ENCODE measurements at regions not wholly inside any gene's neighbourhood (a gene's known extent, or its start where the extent isn't known, plus 50 kb on each side); places are given as distances from the start of the nearest gene placed in this dataset.
A peak's percentile ranks its signal among the peaks of the same experiment; 100 is the strongest.
"Not testable (repeated sequence)": the region's sequence is repeated elsewhere in the genome, so short reads cannot be mapped to it uniquely, and the experiment has no call there.

- H3K4me1 Mint-ChIP-seq (ENCODE audit: low read depth in 2 of 2): no peaks in the 10 kb centered on the region
- no peaks in the 10 kb centered on the region for H3K9me3 Mint-ChIP-seq
- ATAC-seq (no peak), DNase-seq (ENCODE audit: low spot score) (no peak)
- no peaks in the 10 kb centered on the region for H3K27me3 Mint-ChIP-seq
- no peak overlapping the region for H3K4me3 Mint-ChIP-seq
- no peak overlapping the region for H3K27ac Mint-ChIP-seq
- H3K36me3 Mint-ChIP-seq: no peaks in the 10 kb centered on the region
Observed at GRCh38 chr6:119716668-119717270, 367.2 kb upstream of the MAN1A1 start.

GRCh38 chr6:119713903-119714302 lies 364.3 kb upstream of the MAN1A1 start:
- H3K27ac Mint-ChIP-seq: no peak overlapping the region
- no peaks in the 10 kb centered on the region for H3K4me1 Mint-ChIP-seq (ENCODE audit: low read depth in 2 of 2)
- H3K36me3 Mint-ChIP-seq: no peaks in the 10 kb centered on the region
- peaks cover 0 to 2% of the 10 kb centered on the region in 2 donors for H3K27me3 Mint-ChIP-seq
- ATAC-seq: no peak
- H3K4me3 Mint-ChIP-seq: no peak overlapping the region
- H3K9me3 Mint-ChIP-seq: no peaks in the 10 kb centered on the region
- DNase-seq (ENCODE audit: low spot score): no peak

- Mint-ChIP-seq H3K9me3 (no peaks in the 10 kb centered on the region), H3K4me3 (no peak overlapping the region), H3K36me3 (no peaks in the 10 kb centered on the region), H3K27ac (no peak overlapping the region), H3K27me3 (no peaks in the 10 kb centered on the region), H3K4me1 (ENCODE audit: low read depth in 2 of 2) (no peaks in the 10 kb centered on the region)
- no peak for DNase-seq (ENCODE audit: low spot score)
- ATAC-seq: no peak
Observed at GRCh38 chr6:119686644-119687043, 337.1 kb upstream of the MAN1A1 start.

- no peaks in the 10 kb centered on the region for H3K4me1 Mint-ChIP-seq (ENCODE audit: low read depth in 2 of 2)
- no peaks in the 10 kb centered on the region for H3K9me3 Mint-ChIP-seq
- no peak overlapping the region for H3K27ac Mint-ChIP-seq
- H3K36me3 Mint-ChIP-seq: no peaks in the 10 kb centered on the region
- H3K4me3 Mint-ChIP-seq: no peak overlapping the region
- H3K27me3 Mint-ChIP-seq: no peaks in the 10 kb centered on the region
- DNase-seq (ENCODE audit: low spot score) (no peak), ATAC-seq (no peak)
Observed at GRCh38 chr6:119686240-119686639, 336.7 kb upstream of the MAN1A1 start.

- no peaks in the 10 kb centered on the region for H3K9me3 Mint-ChIP-seq
- DNase-seq (ENCODE audit: low spot score): no peak
- ATAC-seq: no peak
- H3K4me1 Mint-ChIP-seq (ENCODE audit: low read depth in 2 of 2): no peaks in the 10 kb centered on the region
- no peak overlapping the region for H3K27ac Mint-ChIP-seq
- no peak overlapping the region for H3K4me3 Mint-ChIP-seq
- no peaks in the 10 kb centered on the region for H3K27me3 Mint-ChIP-seq
- H3K36me3 Mint-ChIP-seq: no peaks in the 10 kb centered on the region
Observed at GRCh38 chr6:119683671-119684070, 334.1 kb upstream of the MAN1A1 start.

GRCh38 chr6:119683031-119683430 lies 333.5 kb upstream of the MAN1A1 start:
- Mint-ChIP-seq H3K4me1 (ENCODE audit: low read depth in 2 of 2) (no peaks in the 10 kb centered on the region), H3K27ac (no peak overlapping the region), H3K27me3 (no peaks in the 10 kb centered on the region), H3K4me3 (no peak overlapping the region), H3K36me3 (no peaks in the 10 kb centered on the region), H3K9me3 (no peaks in the 10 kb centered on the region)
- DNase-seq (ENCODE audit: low spot score) (no peak), ATAC-seq (no peak)

GRCh38 chr6:119678961-119679360 lies 329.4 kb upstream of the MAN1A1 start:
- Mint-ChIP-seq H3K27ac (no peak overlapping the region), H3K36me3 (no peaks in the 10 kb centered on the region), H3K27me3 (peaks cover 0 to 4% of the 10 kb centered on the region in 2 donors), H3K9me3 (no peaks in the 10 kb centered on the region), H3K4me3 (no peak overlapping the region), H3K4me1 (ENCODE audit: low read depth in 2 of 2) (no peaks in the 10 kb centered on the region)
- DNase-seq (ENCODE audit: low spot score): no peak
- no peak for ATAC-seq

- H3K36me3 Mint-ChIP-seq: no peaks in the 10 kb centered on the region
- H3K4me3 Mint-ChIP-seq: no peak overlapping the region
- no peak for ATAC-seq
- H3K27me3 Mint-ChIP-seq: peaks cover 0 to 4% of the 10 kb centered on the region in 2 donors
- H3K9me3 Mint-ChIP-seq: no peaks in the 10 kb centered on the region
- no peak overlapping the region for H3K27ac Mint-ChIP-seq
- no peaks in the 10 kb centered on the region for H3K4me1 Mint-ChIP-seq (ENCODE audit: low read depth in 2 of 2)
- no peak for DNase-seq (ENCODE audit: low spot score)
Observed at GRCh38 chr6:119677384-119677783, 327.8 kb upstream of the MAN1A1 start.

- Mint-ChIP-seq H3K4me1 (ENCODE audit: low read depth in 2 of 2) (no peaks in the 10 kb centered on the region), H3K27me3 (peaks cover 0 to 4% of the 10 kb centered on the region in 2 donors), H3K36me3 (no peaks in the 10 kb centered on the region), H3K27ac (no peak overlapping the region), H3K9me3 (no peaks in the 10 kb centered on the region), H3K4me3 (no peak overlapping the region)
- DNase-seq (ENCODE audit: low spot score) (no peak), ATAC-seq (no peak)
Observed at GRCh38 chr6:119676961-119677360, 327.4 kb upstream of the MAN1A1 start.

GRCh38 chr6:119676230-119676629 lies 326.7 kb upstream of the MAN1A1 start:
- Mint-ChIP-seq H3K4me3 (no peak overlapping the region), H3K4me1 (ENCODE audit: low read depth in 2 of 2) (peaks cover under 1 to 2% of the 10 kb centered on the region in 2 donors), H3K27ac (no peak overlapping the region), H3K36me3 (no peaks in the 10 kb centered on the region), H3K9me3 (no peaks in the 10 kb centered on the region), H3K27me3 (peaks cover 0 to 4% of the 10 kb centered on the region in 2 donors)
- no peak for DNase-seq (ENCODE audit: low spot score)
- no peak for ATAC-seq

GRCh38 chr6:119673741-119674140 lies 324.2 kb upstream of the MAN1A1 start:
- Mint-ChIP-seq H3K36me3 (no peaks in the 10 kb centered on the region), H3K27ac (no peak overlapping the region), H3K4me3 (no peak overlapping the region), H3K27me3 (peaks cover 0 to 4% of the 10 kb centered on the region in 2 donors), H3K4me1 (ENCODE audit: low read depth in 2 of 2) (peaks cover 13 to 15% of the 10 kb centered on the region in 2 donors), H3K9me3 (no peaks in the 10 kb centered on the region)
- no peak for DNase-seq (ENCODE audit: low spot score)
- no peak for ATAC-seq

GRCh38 chr6:119672725-119673124 lies 323.2 kb upstream of the MAN1A1 start:
- no peak for DNase-seq (ENCODE audit: low spot score)
- Mint-ChIP-seq H3K4me1 (ENCODE audit: low read depth in 2 of 2) (peaks cover 19 to 24% of the 10 kb centered on the region in 2 donors), H3K9me3 (no peaks in the 10 kb centered on the region), H3K4me3 (no peak overlapping the region), H3K36me3 (no peaks in the 10 kb centered on the region), H3K27me3 (peaks cover 0 to 4% of the 10 kb centered on the region in 2 donors), H3K27ac (no peak overlapping the region)
- ATAC-seq: no peak

GRCh38 chr6:119671105-119671504 lies 321.5 kb upstream of the MAN1A1 start:
- Mint-ChIP-seq H3K36me3 (no peaks in the 10 kb centered on the region), H3K9me3 (no peaks in the 10 kb centered on the region), H3K27ac (no peak overlapping the region), H3K4me3 (no peak overlapping the region), H3K4me1 (ENCODE audit: low read depth in 2 of 2) (peaks cover 24% of the 10 kb centered on the region in 2 donors), H3K27me3 (peaks cover 0 to 4% of the 10 kb centered on the region in 2 donors)
- ATAC-seq: no peak
- DNase-seq (ENCODE audit: low spot score): no peak

GRCh38 chr6:119669221-119669620 lies 319.7 kb upstream of the MAN1A1 start:
- Mint-ChIP-seq H3K36me3 (no peaks in the 10 kb centered on the region), H3K27ac (peak overlapping the region; percentile 80 to 84), H3K27me3 (no peaks in the 10 kb centered on the region), H3K4me1 (ENCODE audit: low read depth in 2 of 2) (peaks cover 24% of the 10 kb centered on the region in 2 donors), H3K9me3 (no peaks in the 10 kb centered on the region), H3K4me3 (peak overlapping the region; percentile 81)
- DNase-seq (ENCODE audit: low spot score): no peak
- peak; percentile 50 to 70 for ATAC-seq

GRCh38 chr6:119665432-119665831 lies 315.9 kb upstream of the MAN1A1 start:
- not testable (repeated sequence) for H3K36me3 Mint-ChIP-seq; H3K27me3 Mint-ChIP-seq; H3K9me3 Mint-ChIP-seq; H3K4me3 Mint-ChIP-seq; H3K27ac Mint-ChIP-seq; ATAC-seq; DNase-seq (ENCODE audit: low spot score)
- peaks cover 17 to 20% of the 10 kb centered on the region in 2 donors for H3K4me1 Mint-ChIP-seq (ENCODE audit: low read depth in 2 of 2)

All from natural killer cell treated with Interleukin-12 subunit alpha and Interleukin-12 subunit beta and Interleukin-15 and Interleukin-18, amount 100 ng/mL, for 72 hours (primary cell).